Caco-2 (cell line): ENCODE measurements at regions not wholly inside any gene's neighbourhood (a gene's known extent, or its start where the extent isn't known, plus 50 kb on each side); places are given as distances from the start of the nearest gene placed in this dataset.

ENCODE experiments used
- BruUV-seq: library from RNA; stranded (reverse); fragments of 400-500 nt; replicated peaks from 2 replicates; lab custom pipeline; 2021; lab: Mats Ljungman, UMichigan
- CTCF ChIA-PET: fragments of 300-600 bp; sonication (Branson Sonifier 250); formaldehyde crosslinking; loops from one replicate; lab custom pipeline; 2022; ENCODE audit warnings: antibody characterized with exemption; lab: Charles Lee
- POLR2A ChIA-PET: fragments of 300-600 bp; sonication (Branson Sonifier 250); formaldehyde crosslinking; loops from one replicate; lab custom pipeline; 2022; ENCODE audit warnings: antibody characterized with exemption; lab: Charles Lee
- DNase-seq, 2 experiments: peaks; one replicate each; pipeline versions ENCODE4 v3.0.0 to v3.0.0-alpha.2; 2020 to 2022
- H3K27me3 ChIP-seq: replicated peaks from 2 replicates; pipeline ENCODE4 v1.6.0; 2011; ENCODE audit warnings: low read length; ENCODE audit not compliant: control insufficient read depth, insufficient read depth
- H3K36me3 ChIP-seq: 2 replicates; pipeline ENCODE4 v1.5.1; 2011; ENCODE audit warnings: low read length; ENCODE audit not compliant: control insufficient read depth, insufficient read depth
- H3K4me1 ChIP-seq: fragments of 250-450 bp; sonication (Bioruptor Pico); 2 replicates; pipeline ENCODE4 v1.5.1; 2020; ENCODE audit warnings: mild to moderate bottlenecking
- H3K4me3 ChIP-seq: 2 replicates; pipeline ENCODE4 v1.5.1; 2011; ENCODE audit warnings: low read depth, mild to moderate bottlenecking, control low read depth, low read length
- H3K9me3 ChIP-seq: fragments of 250-450 bp; sonication (Bioruptor Pico); 2 replicates; pipeline ENCODE4 v1.5.1; 2020; ENCODE audit warnings: mild to moderate bottlenecking, moderate library complexity
- H3K27ac Mint-ChIP-seq: one replicate; pipeline ENCODE4 v1.8.0; 2022; ENCODE audit warnings: mixed read lengths; ENCODE audit not compliant: unreplicated experiment
- H3K27me3 Mint-ChIP-seq: one replicate; pipeline ENCODE4 v1.8.0; 2022; ENCODE audit warnings: mixed read lengths; ENCODE audit not compliant: insufficient read depth, unreplicated experiment
- H3K36me3 Mint-ChIP-seq: one replicate; pipeline ENCODE4 v1.8.0; 2022; ENCODE audit warnings: mild to moderate bottlenecking, mixed read lengths; ENCODE audit not compliant: insufficient read depth, unreplicated experiment
- H3K4me1 Mint-ChIP-seq: one replicate; pipeline ENCODE4 v1.8.0; 2022; ENCODE audit warnings: low read depth, mixed read lengths; ENCODE audit not compliant: unreplicated experiment
- H3K4me3 Mint-ChIP-seq: one replicate; pipeline ENCODE4 v1.8.0; 2022; ENCODE audit warnings: mild to moderate bottlenecking, moderate library complexity, mixed read lengths; ENCODE audit not compliant: unreplicated experiment
- H3K9me3 Mint-ChIP-seq: one replicate; pipeline ENCODE4 v1.8.0; 2022; ENCODE audit warnings: mixed read lengths; ENCODE audit not compliant: unreplicated experiment
- CTCF ChIP-seq, 2 experiments: fragments of 200-600 bp in 1 of 2; IDR thresholded peaks; 1 replicate in 1 of 2; 2 replicates in 1 of 2; pipeline versions ENCODE4 v1.5.1 to v1.8.0; 2011 to 2022; ENCODE audit warnings: antibody characterized with exemption in 1 of 2, control low read depth in 1 of 2, inconsistent platforms in 1 of 2, low read depth in 1 of 2, low read length in 1 of 2, mild to moderate bottlenecking in 1 of 2, moderate library complexity in 1 of 2; ENCODE audit not compliant: insufficient read depth in 1 of 2, severe bottlenecking in 1 of 2, unreplicated experiment in 1 of 2
- intact Hi-C: fragments of 100-400 bp; cut with micrococcal nuclease; formaldehyde crosslinking; loops from one replicate; pipeline ENCODE4 v1.10.0; 2022; ENCODE audit not compliant: unreplicated experiment

DNA sequence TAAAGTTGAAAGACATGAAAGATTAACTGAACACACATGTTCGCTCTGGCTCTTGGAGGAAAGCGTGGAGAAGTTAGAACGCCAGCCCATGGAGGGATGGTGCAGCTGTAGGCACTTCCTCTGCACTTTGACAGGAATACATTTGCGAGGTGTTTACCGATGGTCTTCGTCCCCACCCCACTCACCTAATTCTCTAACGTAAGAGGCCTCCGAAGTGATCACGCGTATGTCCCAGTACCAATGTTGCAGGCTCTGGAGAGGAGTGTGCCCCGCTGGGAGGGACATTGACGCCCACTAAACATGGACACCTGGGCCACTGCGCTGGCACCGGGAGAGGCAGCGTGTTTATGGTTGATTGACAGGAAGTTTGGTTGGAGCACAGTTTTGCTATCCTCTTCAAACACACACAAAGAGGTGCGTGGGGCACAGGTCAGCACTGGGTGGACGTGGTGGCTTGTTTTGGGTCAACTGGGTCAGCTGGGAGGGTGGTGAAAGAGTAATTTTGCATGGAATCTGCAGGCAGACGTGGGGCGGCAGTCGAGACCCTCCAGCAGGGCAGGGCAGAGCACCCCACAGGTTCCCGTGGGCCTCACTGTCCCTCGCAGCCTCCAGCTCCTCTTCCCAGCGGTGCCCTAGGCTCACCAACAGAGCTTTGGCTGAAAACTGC is 110.1 kb downstream of the DLL1 start:
- Histone ChIP-seq H3K27me3 (no peaks in the 10 kb centered on the region), H3K4me3 (no peak overlapping the region), H3K36me3 (no peaks in the 10 kb centered on the region), H3K4me1 (no peaks in the 10 kb centered on the region), H3K9me3 (no peaks in the 10 kb centered on the region)
- Mint-ChIP-seq H3K27ac (no peak overlapping the region), H3K36me3 (peaks cover 21% of the 10 kb centered on the region), H3K4me1 (no peaks in the 10 kb centered on the region), H3K9me3 (peaks cover 11% of the 10 kb centered on the region), H3K27me3 (peaks cover 6% of the 10 kb centered on the region), H3K4me3 (no peak overlapping the region)
- POLR2A ChIA-PET: no interaction called here
- BruUV-seq: no TSS peak
- TF ChIP-seq CTCF (IDR thresholded peaks at IDR 0.05; ENCODE audit: insufficient read depth in 1 of 2, low read depth in 1 of 2, low read length in 1 of 2, severe bottlenecking in 1 of 2, unreplicated experiment in 1 of 2): no peak
- no peak for DNase-seq
- CTCF ChIA-PET: no interaction called here
- intact Hi-C loops: no loop called here

GRCh38 chr6:170179616-170180324 is 111.1 kb downstream of the DLL1 start:
- Histone ChIP-seq H3K4me1 (no peaks in the 10 kb centered on the region), H3K36me3 (no peaks in the 10 kb centered on the region), H3K27me3 (no peaks in the 10 kb centered on the region), H3K4me3 (no peak overlapping the region), H3K9me3 (no peaks in the 10 kb centered on the region)
- BruUV-seq: no TSS peak
- no peak for DNase-seq
- no peak overlapping the region for H3K4me3 Mint-ChIP-seq
- intact Hi-C loops: no loop called here
- H3K27me3 Mint-ChIP-seq: peaks cover 6% of the 10 kb centered on the region
- ChIA-PET CTCF (no interaction called here), POLR2A (no interaction called here)
- peaks cover 11% of the 10 kb centered on the region for H3K9me3 Mint-ChIP-seq
- H3K36me3 Mint-ChIP-seq: peaks cover 26% of the 10 kb centered on the region
- H3K4me1 Mint-ChIP-seq: no peaks in the 10 kb centered on the region
- TF ChIP-seq CTCF (IDR thresholded peaks at IDR 0.05; ENCODE audit: insufficient read depth in 1 of 2, low read depth in 1 of 2, low read length in 1 of 2, severe bottlenecking in 1 of 2, unreplicated experiment in 1 of 2): no peak
- no peak overlapping the region for H3K27ac Mint-ChIP-seq

DNA sequence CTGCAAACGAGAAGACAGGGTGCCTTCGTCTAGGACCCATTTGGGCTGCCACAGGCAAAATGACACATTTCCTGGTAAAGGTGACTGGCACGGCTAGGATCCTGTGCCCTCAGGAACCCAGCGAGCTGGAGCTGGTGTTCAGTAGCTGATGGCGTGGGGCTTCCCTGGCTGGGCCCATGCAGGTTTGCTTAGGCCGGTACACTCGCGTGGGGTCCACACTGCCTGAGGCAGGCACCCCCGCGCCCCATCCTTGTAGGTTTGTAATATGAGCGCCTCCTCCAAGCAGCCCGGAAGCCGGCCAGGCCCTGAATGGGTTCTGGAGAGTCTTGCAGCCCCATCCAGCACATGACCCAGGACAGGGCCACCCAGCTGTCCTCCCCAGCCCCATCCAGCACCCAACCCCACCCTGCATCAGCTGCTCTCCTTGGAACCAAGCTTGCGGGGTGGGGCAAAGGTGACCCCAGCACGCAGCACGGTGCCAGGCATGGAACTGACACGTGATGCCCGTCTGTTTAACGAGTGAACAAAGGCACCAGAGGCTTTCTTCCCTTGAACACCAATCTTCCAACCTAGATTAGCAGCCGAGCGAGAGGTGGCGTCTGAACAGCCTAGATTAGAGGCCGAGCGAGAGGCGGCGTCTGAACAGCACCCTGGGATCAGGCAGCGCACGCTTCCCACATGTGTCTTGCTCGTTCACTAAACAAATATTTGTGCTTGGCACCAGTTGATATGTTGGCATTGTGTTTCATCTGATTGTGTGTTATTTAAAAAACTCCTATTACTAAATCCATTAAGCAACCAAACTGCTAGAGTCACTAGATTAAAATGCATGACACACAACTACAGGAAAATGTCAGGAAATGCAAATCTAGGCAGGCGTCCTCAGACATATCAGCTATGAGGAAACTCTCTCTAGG is 112.1 kb downstream of the DLL1 start:
- ChIA-PET CTCF (no interaction called here), POLR2A (no interaction called here)
- DNase-seq: no peak
- Mint-ChIP-seq H3K27me3 (peaks cover 6% of the 10 kb centered on the region), H3K4me3 (no peak overlapping the region), H3K27ac (no peak overlapping the region), H3K4me1 (no peaks in the 10 kb centered on the region), H3K9me3 (peaks cover 9% of the 10 kb centered on the region), H3K36me3 (peaks cover 26% of the 10 kb centered on the region)
- Histone ChIP-seq H3K27me3 (no peaks in the 10 kb centered on the region), H3K9me3 (no peaks in the 10 kb centered on the region), H3K4me3 (no peak overlapping the region), H3K36me3 (no peaks in the 10 kb centered on the region), H3K4me1 (no peaks in the 10 kb centered on the region)
- TF ChIP-seq CTCF (IDR thresholded peaks at IDR 0.05; ENCODE audit: insufficient read depth in 1 of 2, low read depth in 1 of 2, low read length in 1 of 2, severe bottlenecking in 1 of 2, unreplicated experiment in 1 of 2): no peak
- BruUV-seq: no TSS peak
- intact Hi-C loops: no loop called here
